ENCODE measurements at regions not wholly inside any gene's neighbourhood (a gene's known extent, or its start where the extent isn't known, plus 50 kb on each side); places are given as distances from the start of the nearest gene placed in this dataset.

GRCh38 chrX:113058634-113059033 lies 218.0 kb upstream of the AMOT start:
- TF ChIP-seq BCL6B (tag by site-specific recombination; IDR thresholded peaks at IDR 0.05) (no peak), SALL2 (tag by site-specific recombination; IDR thresholded peaks at IDR 0.05; ENCODE audit: borderline replicate concordance) (no peak), GLIS2 (tag by site-specific recombination; IDR thresholded peaks at IDR 0.05) (no peak), ZNF366 (tag by site-specific recombination; conservative IDR thresholded peaks at IDR 0.05) (no peak)

Data from HEK293 (cell line).